WTC11 (cell line): ENCODE measurements at regions not wholly inside any gene's neighbourhood (a gene's known extent, or its start where the extent isn't known, plus 50 kb on each side); places are given as distances from the start of the nearest gene placed in this dataset.

Source experiments
- ATAC-seq: fragments of 200-7000 bp; cut with Tn5 transposase; 2 replicates; pipeline ENCODE4 v1.10.0; 2021; ENCODE audit warnings: mild to moderate bottlenecking, moderate library complexity
- CTCF ChIA-PET: fragments of 300-600 bp; sonication (Branson Sonifier 250); formaldehyde crosslinking; loops from one replicate; lab custom pipeline; 2021; ENCODE audit warnings: antibody characterized with exemption; lab: Charles Lee
- POLR2A ChIA-PET: fragments of 350-600 bp; sonication (Branson Sonifier 250); formaldehyde crosslinking; loops from one replicate; lab custom pipeline; 2021; ENCODE audit warnings: antibody characterized with exemption; lab: Charles Lee
- DNase-seq: peaks from one replicate; pipeline ENCODE4 v3.0.0; 2021; ENCODE audit warnings: low spot score
- H3K27ac Mint-ChIP-seq: 2 replicates; pipeline ENCODE4 v1.8.0; 2021; ENCODE audit warnings: mixed read lengths
- H3K27me3 Mint-ChIP-seq: 2 replicates; pipeline ENCODE4 v1.8.0; 2021; ENCODE audit warnings: low read depth, mild to moderate bottlenecking, moderate library complexity, mixed read lengths
- H3K36me3 Mint-ChIP-seq: 2 replicates; pipeline ENCODE4 v1.8.0; 2021; ENCODE audit warnings: mixed read lengths
- H3K4me1 Mint-ChIP-seq: 2 replicates; pipeline ENCODE4 v1.8.0; 2022; ENCODE audit warnings: mixed read lengths
- H3K4me3 Mint-ChIP-seq: 2 replicates; pipeline ENCODE4 v1.8.0; 2021; ENCODE audit warnings: mild to moderate bottlenecking, moderate library complexity, mixed read lengths
- H3K9me3 Mint-ChIP-seq: 2 replicates; pipeline ENCODE4 v1.8.0; 2021; ENCODE audit warnings: mixed read lengths
- CREB1 ChIP-seq: sonication (generic); formaldehyde crosslinking; IDR thresholded peaks from 2 replicates; pipeline ENCODE4 v1.8.0; 2023; ENCODE audit warnings: mild to moderate bottlenecking, missing genetic modification reagents
- FOXK1 ChIP-seq: sonication (generic); formaldehyde crosslinking; IDR thresholded peaks from 2 replicates; pipeline ENCODE4 v1.8.0; 2022; ENCODE audit warnings: mild to moderate bottlenecking, moderate library complexity, missing genetic modification reagents
- HMGA2 ChIP-seq: fragments of 250-450 bp; sonication (Bioruptor Pico); IDR thresholded peaks from 2 replicates; pipeline ENCODE4 v1.4.0; 2021; ENCODE audit warnings: mild to moderate bottlenecking, moderate library complexity
- NFE2L1 ChIP-seq: sonication (generic); formaldehyde crosslinking; IDR thresholded peaks from 2 replicates; pipeline ENCODE4 v1.8.1; 2023; ENCODE audit warnings: missing genetic modification reagents
- NFYB ChIP-seq: sonication (generic); formaldehyde crosslinking; conservative IDR thresholded peaks from 2 replicates; pipeline ENCODE4 v1.8.0; 2022; ENCODE audit warnings: low read depth, missing genetic modification reagents
- NR2C2 ChIP-seq: sonication (generic); formaldehyde crosslinking; IDR thresholded peaks from 2 replicates; pipeline ENCODE4 v1.8.0; 2022; ENCODE audit warnings: mild to moderate bottlenecking, missing genetic modification reagents
- OVOL2 ChIP-seq: fragments of 250-450 bp; sonication (Bioruptor Pico); IDR thresholded peaks from 2 replicates; pipeline ENCODE4 v1.9.0; 2021; ENCODE audit warnings: mild to moderate bottlenecking, borderline replicate concordance
- SOX15 ChIP-seq: fragments of 250-450 bp; sonication (Bioruptor Pico); IDR thresholded peaks from 2 replicates; pipeline ENCODE4 v1.9.0; 2021; ENCODE audit warnings: mild to moderate bottlenecking
- TCF7 ChIP-seq: sonication (generic); formaldehyde crosslinking; IDR thresholded peaks from 2 replicates; pipeline ENCODE4 v1.8.0; 2022; ENCODE audit warnings: mild to moderate bottlenecking, low read depth, missing genetic modification reagents, moderate library complexity
- TEAD1 ChIP-seq: sonication (generic); formaldehyde crosslinking; IDR thresholded peaks from 2 replicates; pipeline ENCODE4 v1.8.0; 2022; ENCODE audit warnings: mild to moderate bottlenecking, missing genetic modification reagents
- TEAD4 ChIP-seq: sonication (generic); formaldehyde crosslinking; IDR thresholded peaks from 2 replicates; pipeline ENCODE4 v1.8.0; 2022; ENCODE audit warnings: mild to moderate bottlenecking, missing genetic modification reagents
- ZNF219 ChIP-seq: sonication (generic); formaldehyde crosslinking; IDR thresholded peaks from 2 replicates; pipeline ENCODE4 v1.8.0; 2023; ENCODE audit warnings: missing genetic modification reagents, mild to moderate bottlenecking, borderline replicate concordance
- ZNF232 ChIP-seq: sonication (generic); formaldehyde crosslinking; IDR thresholded peaks from 2 replicates; pipeline ENCODE4 v1.8.0; 2022; ENCODE audit warnings: mild to moderate bottlenecking, missing genetic modification reagents
- ZNF263 ChIP-seq: sonication (generic); formaldehyde crosslinking; IDR thresholded peaks from 2 replicates; pipeline ENCODE4 v1.8.1; 2022; ENCODE audit warnings: low read depth, mild to moderate bottlenecking, moderate library complexity, missing genetic modification reagents
- ZNF396 ChIP-seq: fragments of 250-450 bp; sonication (Bioruptor Pico); IDR thresholded peaks from 2 replicates; pipeline ENCODE4 v1.8.0; 2021; ENCODE audit warnings: mild to moderate bottlenecking, moderate library complexity, borderline replicate concordance
- ZNF671 ChIP-seq: fragments of 250-450 bp; sonication (Bioruptor Pico); IDR thresholded peaks from 2 replicates; pipeline ENCODE4 v1.8.0; 2021; ENCODE audit warnings: mild to moderate bottlenecking
- TF ChIP-seq, protein P1 (sequence below): fragments of 250-450 bp; sonication (Bioruptor Pico); IDR thresholded peaks from 2 replicates; pipeline ENCODE4 v1.8.0; 2021; ENCODE audit warnings: mild to moderate bottlenecking
- TF ChIP-seq, protein P2 (sequence below): fragments of 200-600 bp; IDR thresholded peaks from 2 replicates; pipeline ENCODE4 v1.8.0; 2022; ENCODE audit warnings: antibody characterized with exemption
- TF ChIP-seq, protein P3 (sequence below): sonication (generic); formaldehyde crosslinking; IDR thresholded peaks from 2 replicates; pipeline ENCODE4 v1.8.0; 2022; ENCODE audit warnings: mild to moderate bottlenecking, missing genetic modification reagents
- TF ChIP-seq, protein P4 (sequence below): sonication (generic); formaldehyde crosslinking; IDR thresholded peaks from 2 replicates; pipeline ENCODE4 v1.8.1; 2023; ENCODE audit warnings: mild to moderate bottlenecking, missing genetic modification reagents, moderate library complexity
- TF ChIP-seq, protein P5 (sequence below): fragments of 250-450 bp; sonication (Bioruptor Pico); IDR thresholded peaks from 2 replicates; pipeline ENCODE4 v1.9.0; 2021; ENCODE audit warnings: mild to moderate bottlenecking
- TF ChIP-seq, protein P6 (sequence below): sonication (generic); formaldehyde crosslinking; IDR thresholded peaks from 2 replicates; pipeline ENCODE4 v1.8.0; 2022; ENCODE audit warnings: missing genetic modification reagents
- TF ChIP-seq, protein P7 (sequence below): sonication (generic); formaldehyde crosslinking; IDR thresholded peaks from 2 replicates; pipeline ENCODE4 v1.8.0; 2022; ENCODE audit warnings: mild to moderate bottlenecking, missing genetic modification reagents

DNA sequence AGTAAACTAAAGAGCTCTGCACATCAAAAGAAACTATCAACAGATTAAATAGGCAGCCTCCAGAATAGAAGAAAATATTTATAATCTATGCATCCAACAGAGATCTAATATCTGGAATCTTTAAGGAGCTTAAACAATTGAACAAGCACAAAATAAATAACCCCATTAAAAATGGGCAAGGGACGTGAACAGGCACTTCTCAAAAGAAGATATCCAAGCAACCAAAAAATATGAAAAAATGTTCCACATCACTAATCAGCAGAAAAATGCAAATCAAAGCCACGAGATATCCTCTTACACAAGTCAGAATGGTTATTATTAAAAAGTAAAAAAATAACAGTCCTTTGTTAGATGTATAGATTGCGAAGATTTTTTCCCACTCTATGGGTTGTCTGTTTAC, 109.1 kb upstream of the TRPC7 start (continued):
- TF ChIP-seq, protein P1, sequence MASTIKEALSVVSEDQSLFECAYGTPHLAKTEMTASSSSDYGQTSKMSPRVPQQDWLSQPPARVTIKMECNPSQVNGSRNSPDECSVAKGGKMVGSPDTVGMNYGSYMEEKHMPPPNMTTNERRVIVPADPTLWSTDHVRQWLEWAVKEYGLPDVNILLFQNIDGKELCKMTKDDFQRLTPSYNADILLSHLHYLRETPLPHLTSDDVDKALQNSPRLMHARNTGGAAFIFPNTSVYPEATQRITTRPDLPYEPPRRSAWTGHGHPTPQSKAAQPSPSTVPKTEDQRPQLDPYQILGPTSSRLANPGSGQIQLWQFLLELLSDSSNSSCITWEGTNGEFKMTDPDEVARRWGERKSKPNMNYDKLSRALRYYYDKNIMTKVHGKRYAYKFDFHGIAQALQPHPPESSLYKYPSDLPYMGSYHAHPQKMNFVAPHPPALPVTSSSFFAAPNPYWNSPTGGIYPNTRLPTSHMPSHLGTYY: no peak
- TF ChIP-seq NR2C2 (no peak), TCF7 (CRISPR knock-in tag) (no peak), NFYB (CRISPR knock-in tag) (no peak), ZNF219 (no peak), CREB1 (CRISPR knock-in tag) (no peak), HMGA2 (no peak)

DNA sequence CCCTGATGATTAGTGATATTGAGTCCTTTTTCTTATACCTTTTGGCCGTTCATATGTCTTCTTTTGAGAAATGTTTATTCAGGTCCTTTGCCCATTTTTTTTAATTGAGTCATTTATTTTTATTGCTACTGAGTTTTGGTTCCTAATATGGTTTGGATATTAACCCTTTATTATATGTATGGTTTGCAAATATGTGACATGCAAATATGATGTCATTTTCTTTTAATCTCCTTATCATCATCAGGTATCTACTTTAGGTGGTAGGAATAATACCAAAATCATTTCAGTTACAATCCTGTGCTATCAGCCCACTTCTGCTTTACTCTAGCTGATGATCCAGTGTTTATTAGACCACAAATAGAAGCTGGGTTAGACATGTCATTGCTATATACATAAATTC, 102.3 kb upstream of the TRPC7 start:
- H3K4me3 Mint-ChIP-seq: peak overlapping the region; percentile 81
- CTCF ChIA-PET: no interaction called here
- peak overlapping the region; percentile 78 for H3K27ac Mint-ChIP-seq

DNA sequence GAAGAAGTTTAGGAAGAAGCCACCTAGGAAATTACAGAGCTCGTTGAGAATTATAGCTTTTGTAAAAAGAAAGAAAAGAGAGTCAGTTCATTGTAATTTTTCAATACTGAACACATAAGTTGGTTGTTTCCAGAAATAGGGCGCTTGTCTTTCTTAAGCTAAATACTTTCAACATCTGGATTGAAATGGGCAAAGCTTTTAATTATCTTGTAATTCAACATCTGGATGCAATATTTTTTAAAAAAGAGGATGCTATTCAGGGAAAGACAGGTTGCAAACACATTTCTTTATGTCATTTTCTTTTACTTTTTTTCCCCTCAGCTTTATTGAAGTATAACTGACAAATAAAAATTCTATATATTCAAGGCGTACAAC, 100.7 kb upstream of the TRPC7 start:
- DNase-seq: no peak
- POLR2A ChIA-PET: no interaction called here
- CTCF ChIA-PET: interaction anchor here (0.7 to 1.5 kb wide), 3 partner anchors 10 to 101 kb away, joined by 3 to 5 read pairs (median 5); partner anchors contain the start of gene TRPC7
- no peaks in the 10 kb centered on the region; the same call in 1 of the 2 replicates for H3K27me3 Mint-ChIP-seq
- peaks cover 26% of the 10 kb centered on the region for H3K36me3 Mint-ChIP-seq
- no peak for ATAC-seq
- peak overlapping the region; percentile 81; the same call in 1 of the 2 replicates for H3K4me3 Mint-ChIP-seq
- H3K27ac Mint-ChIP-seq: no peak overlapping the region
- H3K4me1 Mint-ChIP-seq: peaks cover 37% of the 10 kb centered on the region
- H3K9me3 Mint-ChIP-seq: peaks cover 10% of the 10 kb centered on the region
- no peak for TF ChIP-seq ZNF671 (CRISPR knock-in tag)
- no peak for TF ChIP-seq TEAD1 (CRISPR knock-in tag)
- TF ChIP-seq NFE2L1 (CRISPR knock-in tag): no peak
- TF ChIP-seq, protein P2, sequence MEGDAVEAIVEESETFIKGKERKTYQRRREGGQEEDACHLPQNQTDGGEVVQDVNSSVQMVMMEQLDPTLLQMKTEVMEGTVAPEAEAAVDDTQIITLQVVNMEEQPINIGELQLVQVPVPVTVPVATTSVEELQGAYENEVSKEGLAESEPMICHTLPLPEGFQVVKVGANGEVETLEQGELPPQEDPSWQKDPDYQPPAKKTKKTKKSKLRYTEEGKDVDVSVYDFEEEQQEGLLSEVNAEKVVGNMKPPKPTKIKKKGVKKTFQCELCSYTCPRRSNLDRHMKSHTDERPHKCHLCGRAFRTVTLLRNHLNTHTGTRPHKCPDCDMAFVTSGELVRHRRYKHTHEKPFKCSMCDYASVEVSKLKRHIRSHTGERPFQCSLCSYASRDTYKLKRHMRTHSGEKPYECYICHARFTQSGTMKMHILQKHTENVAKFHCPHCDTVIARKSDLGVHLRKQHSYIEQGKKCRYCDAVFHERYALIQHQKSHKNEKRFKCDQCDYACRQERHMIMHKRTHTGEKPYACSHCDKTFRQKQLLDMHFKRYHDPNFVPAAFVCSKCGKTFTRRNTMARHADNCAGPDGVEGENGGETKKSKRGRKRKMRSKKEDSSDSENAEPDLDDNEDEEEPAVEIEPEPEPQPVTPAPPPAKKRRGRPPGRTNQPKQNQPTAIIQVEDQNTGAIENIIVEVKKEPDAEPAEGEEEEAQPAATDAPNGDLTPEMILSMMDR: no peak
- TF ChIP-seq, protein P3, sequence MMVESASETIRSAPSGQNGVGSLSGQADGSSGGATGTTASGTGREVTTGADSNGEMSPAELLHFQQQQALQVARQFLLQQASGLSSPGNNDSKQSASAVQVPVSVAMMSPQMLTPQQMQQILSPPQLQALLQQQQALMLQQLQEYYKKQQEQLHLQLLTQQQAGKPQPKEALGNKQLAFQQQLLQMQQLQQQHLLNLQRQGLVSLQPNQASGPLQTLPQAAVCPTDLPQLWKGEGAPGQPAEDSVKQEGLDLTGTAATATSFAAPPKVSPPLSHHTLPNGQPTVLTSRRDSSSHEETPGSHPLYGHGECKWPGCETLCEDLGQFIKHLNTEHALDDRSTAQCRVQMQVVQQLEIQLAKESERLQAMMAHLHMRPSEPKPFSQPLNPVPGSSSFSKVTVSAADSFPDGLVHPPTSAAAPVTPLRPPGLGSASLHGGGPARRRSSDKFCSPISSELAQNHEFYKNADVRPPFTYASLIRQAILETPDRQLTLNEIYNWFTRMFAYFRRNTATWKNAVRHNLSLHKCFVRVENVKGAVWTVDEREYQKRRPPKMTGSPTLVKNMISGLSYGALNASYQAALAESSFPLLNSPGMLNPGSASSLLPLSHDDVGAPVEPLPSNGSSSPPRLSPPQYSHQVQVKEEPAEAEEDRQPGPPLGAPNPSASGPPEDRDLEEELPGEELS: no peak
- TF ChIP-seq, protein P4, sequence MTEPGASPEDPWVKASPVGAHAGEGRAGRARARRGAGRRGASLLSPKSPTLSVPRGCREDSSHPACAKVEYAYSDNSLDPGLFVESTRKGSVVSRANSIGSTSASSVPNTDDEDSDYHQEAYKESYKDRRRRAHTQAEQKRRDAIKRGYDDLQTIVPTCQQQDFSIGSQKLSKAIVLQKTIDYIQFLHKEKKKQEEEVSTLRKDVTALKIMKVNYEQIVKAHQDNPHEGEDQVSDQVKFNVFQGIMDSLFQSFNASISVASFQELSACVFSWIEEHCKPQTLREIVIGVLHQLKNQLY (CRISPR knock-in tag): no peak
- TF ChIP-seq TEAD4: no peak
- TF ChIP-seq, protein P5, sequence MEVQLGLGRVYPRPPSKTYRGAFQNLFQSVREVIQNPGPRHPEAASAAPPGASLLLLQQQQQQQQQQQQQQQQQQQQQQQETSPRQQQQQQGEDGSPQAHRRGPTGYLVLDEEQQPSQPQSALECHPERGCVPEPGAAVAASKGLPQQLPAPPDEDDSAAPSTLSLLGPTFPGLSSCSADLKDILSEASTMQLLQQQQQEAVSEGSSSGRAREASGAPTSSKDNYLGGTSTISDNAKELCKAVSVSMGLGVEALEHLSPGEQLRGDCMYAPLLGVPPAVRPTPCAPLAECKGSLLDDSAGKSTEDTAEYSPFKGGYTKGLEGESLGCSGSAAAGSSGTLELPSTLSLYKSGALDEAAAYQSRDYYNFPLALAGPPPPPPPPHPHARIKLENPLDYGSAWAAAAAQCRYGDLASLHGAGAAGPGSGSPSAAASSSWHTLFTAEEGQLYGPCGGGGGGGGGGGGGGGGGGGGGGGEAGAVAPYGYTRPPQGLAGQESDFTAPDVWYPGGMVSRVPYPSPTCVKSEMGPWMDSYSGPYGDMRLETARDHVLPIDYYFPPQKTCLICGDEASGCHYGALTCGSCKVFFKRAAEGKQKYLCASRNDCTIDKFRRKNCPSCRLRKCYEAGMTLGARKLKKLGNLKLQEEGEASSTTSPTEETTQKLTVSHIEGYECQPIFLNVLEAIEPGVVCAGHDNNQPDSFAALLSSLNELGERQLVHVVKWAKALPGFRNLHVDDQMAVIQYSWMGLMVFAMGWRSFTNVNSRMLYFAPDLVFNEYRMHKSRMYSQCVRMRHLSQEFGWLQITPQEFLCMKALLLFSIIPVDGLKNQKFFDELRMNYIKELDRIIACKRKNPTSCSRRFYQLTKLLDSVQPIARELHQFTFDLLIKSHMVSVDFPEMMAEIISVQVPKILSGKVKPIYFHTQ (CRISPR knock-in tag): no peak
- TF ChIP-seq FOXK1: no peak
- no peak for TF ChIP-seq SOX15 (CRISPR knock-in tag)
- TF ChIP-seq ZNF232 (CRISPR knock-in tag): no peak
- TF ChIP-seq, protein P6, sequence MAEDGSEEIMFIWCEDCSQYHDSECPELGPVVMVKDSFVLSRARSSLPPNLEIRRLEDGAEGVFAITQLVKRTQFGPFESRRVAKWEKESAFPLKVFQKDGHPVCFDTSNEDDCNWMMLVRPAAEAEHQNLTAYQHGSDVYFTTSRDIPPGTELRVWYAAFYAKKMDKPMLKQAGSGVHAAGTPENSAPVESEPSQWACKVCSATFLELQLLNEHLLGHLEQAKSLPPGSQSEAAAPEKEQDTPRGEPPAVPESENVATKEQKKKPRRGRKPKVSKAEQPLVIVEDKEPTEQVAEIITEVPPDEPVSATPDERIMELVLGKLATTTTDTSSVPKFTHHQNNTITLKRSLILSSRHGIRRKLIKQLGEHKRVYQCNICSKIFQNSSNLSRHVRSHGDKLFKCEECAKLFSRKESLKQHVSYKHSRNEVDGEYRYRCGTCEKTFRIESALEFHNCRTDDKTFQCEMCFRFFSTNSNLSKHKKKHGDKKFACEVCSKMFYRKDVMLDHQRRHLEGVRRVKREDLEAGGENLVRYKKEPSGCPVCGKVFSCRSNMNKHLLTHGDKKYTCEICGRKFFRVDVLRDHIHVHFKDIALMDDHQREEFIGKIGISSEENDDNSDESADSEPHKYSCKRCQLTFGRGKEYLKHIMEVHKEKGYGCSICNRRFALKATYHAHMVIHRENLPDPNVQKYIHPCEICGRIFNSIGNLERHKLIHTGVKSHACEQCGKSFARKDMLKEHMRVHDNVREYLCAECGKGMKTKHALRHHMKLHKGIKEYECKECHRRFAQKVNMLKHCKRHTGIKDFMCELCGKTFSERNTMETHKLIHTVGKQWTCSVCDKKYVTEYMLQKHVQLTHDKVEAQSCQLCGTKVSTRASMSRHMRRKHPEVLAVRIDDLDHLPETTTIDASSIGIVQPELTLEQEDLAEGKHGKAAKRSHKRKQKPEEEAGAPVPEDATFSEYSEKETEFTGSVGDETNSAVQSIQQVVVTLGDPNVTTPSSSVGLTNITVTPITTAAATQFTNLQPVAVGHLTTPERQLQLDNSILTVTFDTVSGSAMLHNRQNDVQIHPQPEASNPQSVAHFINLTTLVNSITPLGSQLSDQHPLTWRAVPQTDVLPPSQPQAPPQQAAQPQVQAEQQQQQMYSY (CRISPR knock-in tag): no peak
- no peak for TF ChIP-seq ZNF396 (CRISPR knock-in tag)

More for the DNA sequence above, 102.3 kb upstream of the TRPC7 start:
- POLR2A ChIA-PET: interaction anchor here (0.6 kb wide), 1 partner anchor 1663 kb away, joined by 3 read pairs; no protein-coding TSS in a partner anchor
- H3K9me3 Mint-ChIP-seq: peaks cover 14% of the 10 kb centered on the region
- peaks cover 35% of the 10 kb centered on the region for H3K36me3 Mint-ChIP-seq
- DNase-seq: no peak
- H3K27me3 Mint-ChIP-seq: no peaks in the 10 kb centered on the region
- ATAC-seq: no peak
- peaks cover 39% of the 10 kb centered on the region for H3K4me1 Mint-ChIP-seq
- TF ChIP-seq, protein P7, sequence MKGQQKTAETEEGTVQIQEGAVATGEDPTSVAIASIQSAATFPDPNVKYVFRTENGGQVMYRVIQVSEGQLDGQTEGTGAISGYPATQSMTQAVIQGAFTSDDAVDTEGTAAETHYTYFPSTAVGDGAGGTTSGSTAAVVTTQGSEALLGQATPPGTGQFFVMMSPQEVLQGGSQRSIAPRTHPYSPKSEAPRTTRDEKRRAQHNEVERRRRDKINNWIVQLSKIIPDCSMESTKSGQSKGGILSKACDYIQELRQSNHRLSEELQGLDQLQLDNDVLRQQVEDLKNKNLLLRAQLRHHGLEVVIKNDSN: no peak
- TF ChIP-seq ZNF263 (CRISPR knock-in tag): no peak
- TF ChIP-seq OVOL2: no peak
